PC-3 (cell line): ENCODE measurements at regions not wholly inside any gene's neighbourhood (a gene's known extent, or its start where the extent isn't known, plus 50 kb on each side); places are given as distances from the start of the nearest gene placed in this dataset.

Experiments used
- EZH2 ChIP-seq: fragments of 300-600 bp; sonication (generic); IDR thresholded peaks from one replicate; pipeline ENCODE4 v1.6.1; 2017; ENCODE audit warnings: antibody characterized with exemption, mild to moderate bottlenecking, low read length; ENCODE audit not compliant: unreplicated experiment
- EZH2phosphoT487 ChIP-seq: fragments of 300-600 bp; sonication (generic); IDR thresholded peaks from 2 replicates; pipeline ENCODE4 v1.6.1; 2018; ENCODE audit warnings: mild to moderate bottlenecking, antibody characterized with exemption, low read length, borderline replicate concordance
- TF ChIP-seq, protein P1 (sequence below): fragments of 300-600 bp; sonication (generic); conservative IDR thresholded peaks from 2 replicates; pipeline ENCODE4 v1.5.1; 2017; ENCODE audit warnings: antibody characterized with exemption, low read depth, mild to moderate bottlenecking, low read length

DNA sequence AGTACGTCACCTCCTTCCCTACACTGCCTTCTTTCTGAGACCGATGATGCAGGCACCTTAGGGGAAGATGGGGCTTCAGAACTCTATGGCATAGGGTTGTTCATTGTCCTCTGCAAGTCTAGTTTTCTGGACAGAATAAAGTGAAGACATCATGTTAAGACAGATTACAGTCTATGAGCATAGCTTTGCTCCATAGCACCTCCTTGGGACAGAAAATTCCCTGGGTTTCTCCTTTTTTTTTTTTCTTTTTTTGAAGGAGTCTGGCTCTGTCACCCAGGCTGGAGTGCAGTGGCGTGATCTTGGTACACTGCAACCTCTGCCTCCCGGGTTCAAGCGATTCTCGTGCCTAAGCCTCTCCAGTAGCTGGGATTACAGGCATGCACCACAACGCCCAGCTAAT, 119.8 kb upstream of the CADM1 start:
- TF ChIP-seq, protein P1, sequence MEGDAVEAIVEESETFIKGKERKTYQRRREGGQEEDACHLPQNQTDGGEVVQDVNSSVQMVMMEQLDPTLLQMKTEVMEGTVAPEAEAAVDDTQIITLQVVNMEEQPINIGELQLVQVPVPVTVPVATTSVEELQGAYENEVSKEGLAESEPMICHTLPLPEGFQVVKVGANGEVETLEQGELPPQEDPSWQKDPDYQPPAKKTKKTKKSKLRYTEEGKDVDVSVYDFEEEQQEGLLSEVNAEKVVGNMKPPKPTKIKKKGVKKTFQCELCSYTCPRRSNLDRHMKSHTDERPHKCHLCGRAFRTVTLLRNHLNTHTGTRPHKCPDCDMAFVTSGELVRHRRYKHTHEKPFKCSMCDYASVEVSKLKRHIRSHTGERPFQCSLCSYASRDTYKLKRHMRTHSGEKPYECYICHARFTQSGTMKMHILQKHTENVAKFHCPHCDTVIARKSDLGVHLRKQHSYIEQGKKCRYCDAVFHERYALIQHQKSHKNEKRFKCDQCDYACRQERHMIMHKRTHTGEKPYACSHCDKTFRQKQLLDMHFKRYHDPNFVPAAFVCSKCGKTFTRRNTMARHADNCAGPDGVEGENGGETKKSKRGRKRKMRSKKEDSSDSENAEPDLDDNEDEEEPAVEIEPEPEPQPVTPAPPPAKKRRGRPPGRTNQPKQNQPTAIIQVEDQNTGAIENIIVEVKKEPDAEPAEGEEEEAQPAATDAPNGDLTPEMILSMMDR, result no peak
- no peak for TF ChIP-seq EZH2phosphoT487
- TF ChIP-seq EZH2, result no peak
